Hematopoietic multipotent progenitor cell treated with erythropoietin and hydrocortisone succinate and interleukin-3 and kit ligand, for 8 days (in vitro differentiated cells): ENCODE measurements at regions not wholly inside any gene's neighbourhood (a gene's known extent, or its start where the extent isn't known, plus 50 kb on each side); places are given as distances from the start of the nearest gene placed in this dataset.
"Not testable (repeated sequence)": the region's sequence is repeated elsewhere in the genome, so short reads cannot be mapped to it uniquely, and the experiment has no call there.

Experiments
- DNase-seq: peaks from one replicate; pipeline ENCODE4 v3.0.0-alpha.2; 2015

GRCh38 chr2:195342061-195342460 is 315.0 kb upstream of the SLC39A10 start:
- no peak for DNase-seq

GRCh38 chr2:195338856-195339255 is 318.2 kb upstream of the SLC39A10 start:
- no peak for DNase-seq

GRCh38 chr2:195337597-195337996 is 319.4 kb upstream of the SLC39A10 start:
- DNase-seq: peak; percentile 12

GRCh38 chr2:195333869-195334268 is 323.2 kb upstream of the SLC39A10 start:
- DNase-seq: no peak

- no peak for DNase-seq
Measured at GRCh38 chr2:195331966-195332365, 325.1 kb upstream of the SLC39A10 start.

GRCh38 chr2:195331129-195331528 is 325.9 kb upstream of the SLC39A10 start:
- DNase-seq: no peak

GRCh38 chr2:195330513-195330956 is 326.5 kb upstream of the SLC39A10 start:
- peak; percentile 57 for DNase-seq

- DNase-seq: not testable (repeated sequence)
Measured at GRCh38 chr2:195329784-195330183, 327.2 kb upstream of the SLC39A10 start.

- no peak for DNase-seq
Measured at GRCh38 chr2:195326537-195326936, 330.5 kb upstream of the SLC39A10 start.

GRCh38 chr2:195322324-195322723 is 334.7 kb upstream of the SLC39A10 start:
- DNase-seq: peak; percentile 28

GRCh38 chr2:195320413-195320973 is 336.5 kb upstream of the SLC39A10 start:
- no peak for DNase-seq

GRCh38 chr2:195319548-195320412 is 337.2 kb upstream of the SLC39A10 start:
- DNase-seq: no peak

GRCh38 chr2:195319112-195319460 is 337.9 kb upstream of the SLC39A10 start:
- DNase-seq: no peak

GRCh38 chr2:195318440-195319111 is 338.4 kb upstream of the SLC39A10 start:
- DNase-seq: peak; percentile 62

GRCh38 chr2:195317550-195317949 is 339.5 kb upstream of the SLC39A10 start:
- DNase-seq: no peak

GRCh38 chr2:195316486-195316885 is 340.5 kb upstream of the SLC39A10 start:
- DNase-seq: no peak

- no peak for DNase-seq
Measured at GRCh38 chr2:195313962-195314361, 343.1 kb upstream of the SLC39A10 start.

GRCh38 chr2:195312662-195313061 is 344.4 kb upstream of the SLC39A10 start:
- no peak for DNase-seq

- DNase-seq: no peak
Measured at GRCh38 chr2:195308163-195308562, 348.9 kb upstream of the SLC39A10 start.

- no peak for DNase-seq
Measured at GRCh38 chr2:195307751-195308150, 349.3 kb upstream of the SLC39A10 start.

GRCh38 chr2:195304310-195304709 is 352.7 kb upstream of the SLC39A10 start:
- DNase-seq: peak; percentile 7

- DNase-seq: no peak
Measured at GRCh38 chr2:195300631-195301030, 356.4 kb upstream of the SLC39A10 start.

GRCh38 chr2:195299600-195299999 is 357.4 kb upstream of the SLC39A10 start:
- no peak for DNase-seq

GRCh38 chr2:195296490-195296889 is 360.5 kb upstream of the SLC39A10 start:
- no peak for DNase-seq
